GM19395 (cell line): ENCODE measurements at regions not wholly inside any gene's neighbourhood (a gene's known extent, or its start where the extent isn't known, plus 50 kb on each side); places are given as distances from the start of the nearest gene placed in this dataset.
A peak's percentile ranks its signal among the peaks of the same experiment; 100 is the strongest.

ENCODE experiments used
- ATAC-seq: cut with Tn5 transposase; IDR thresholded peaks from one replicate; pipeline ENCODE4 v1.9.1; 2021; ENCODE audit warnings: mild to moderate bottlenecking, moderate library complexity; ENCODE audit not compliant: unreplicated experiment

DNA sequence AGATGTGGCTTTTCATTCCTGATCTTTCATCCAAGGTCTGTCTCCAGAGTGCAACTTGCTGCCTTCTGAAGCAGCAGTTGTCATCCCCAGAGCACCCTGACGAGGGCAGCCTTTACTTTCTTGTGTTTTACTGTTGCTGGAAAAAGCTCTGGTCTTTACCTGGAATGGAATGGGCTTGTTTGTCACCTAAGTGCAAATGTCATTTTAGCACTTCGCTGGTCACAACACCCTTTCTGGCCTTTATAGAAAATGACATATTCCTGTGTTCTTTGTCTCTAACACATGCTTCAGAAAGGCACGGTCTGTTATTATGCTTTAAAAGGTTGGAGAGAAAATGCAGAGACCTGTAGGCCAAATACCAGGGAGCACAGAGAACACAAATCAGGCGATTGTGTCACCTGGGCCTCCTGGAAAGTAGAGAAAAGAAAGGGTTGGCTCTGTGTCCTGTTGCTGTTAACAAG lies 332.7 kb upstream of the IGFBP7 start:
- ATAC-seq = no peak

DNA sequence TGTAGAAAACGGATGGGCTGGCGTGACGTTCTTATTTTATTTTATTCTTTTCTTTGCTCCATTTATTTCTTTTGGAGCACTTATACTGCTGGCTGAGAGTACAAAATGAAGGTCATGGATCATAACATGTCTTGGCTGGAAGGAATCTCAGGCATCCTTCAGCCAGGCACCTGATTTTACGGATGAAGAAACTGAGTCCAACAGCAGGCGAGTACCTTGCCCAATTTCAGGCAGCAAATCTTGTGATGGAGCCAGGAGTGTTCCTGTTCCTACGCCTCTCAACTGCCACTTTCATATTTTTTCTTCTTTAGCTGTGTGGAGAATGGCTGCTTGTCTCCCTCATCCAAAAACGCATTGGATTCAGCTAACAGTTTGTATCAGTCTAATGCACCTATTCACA lies 332.1 kb upstream of the IGFBP7 start:
- no peak for ATAC-seq

DNA sequence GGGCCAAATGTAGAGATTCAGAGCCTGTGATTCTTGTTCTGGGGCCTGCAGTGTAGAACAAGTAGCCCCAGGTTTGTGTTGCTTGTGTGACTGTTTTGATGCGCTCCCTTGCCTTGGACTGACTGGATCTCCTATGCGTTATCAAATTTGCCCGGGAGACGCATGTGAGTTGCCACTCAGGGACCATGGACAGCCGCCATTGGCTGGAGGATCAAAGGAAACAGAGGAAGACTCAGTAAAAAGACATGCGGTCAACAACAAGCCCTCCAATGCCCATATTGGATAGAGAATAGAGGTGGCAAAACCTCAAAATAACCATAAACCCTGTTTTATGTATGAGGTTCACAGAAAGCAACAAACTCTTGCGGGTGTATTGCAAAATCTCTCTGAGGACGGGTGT lies 327.5 kb upstream of the IGFBP7 start:
- ATAC-seq = no peak

DNA sequence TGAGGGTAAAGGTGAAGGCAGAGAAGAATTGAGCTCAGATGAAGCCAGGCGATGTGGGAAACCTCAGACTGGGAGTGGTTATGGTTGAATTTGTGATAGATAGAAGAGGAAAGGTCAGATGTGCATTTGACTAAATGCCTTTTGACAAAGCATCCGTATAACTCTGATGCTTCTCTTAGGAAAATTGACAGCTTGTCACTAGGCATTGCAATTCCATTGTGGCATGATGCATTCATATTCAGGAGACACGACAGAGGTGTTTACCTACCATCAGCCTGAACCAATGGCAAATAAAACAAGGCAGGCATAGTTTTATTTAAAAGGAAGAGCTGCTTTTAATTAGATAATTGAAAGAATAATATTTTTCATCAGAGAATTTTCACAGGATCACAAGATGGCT lies 325.1 kb upstream of the IGFBP7 start:
- ATAC-seq = no peak

DNA sequence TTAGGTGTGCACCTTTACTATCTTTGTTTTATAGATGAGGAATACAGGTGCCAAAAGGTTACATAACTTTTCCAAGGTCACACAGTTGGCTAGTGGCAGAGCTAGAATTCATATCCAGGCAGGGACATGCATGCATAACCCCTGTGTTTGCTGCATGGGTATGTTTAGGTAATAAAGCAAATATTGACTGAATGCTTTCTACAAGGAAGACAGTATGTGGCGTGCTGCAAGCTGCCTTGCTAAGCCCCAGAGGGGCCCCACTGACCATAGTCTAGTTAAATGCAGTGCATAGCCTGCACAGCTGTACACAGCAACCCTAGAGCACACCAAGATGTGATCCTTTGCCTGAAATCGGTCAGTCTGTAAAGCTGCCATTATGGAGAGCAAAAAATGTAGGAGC lies 320.5 kb upstream of the IGFBP7 start:
- ATAC-seq = no peak

DNA sequence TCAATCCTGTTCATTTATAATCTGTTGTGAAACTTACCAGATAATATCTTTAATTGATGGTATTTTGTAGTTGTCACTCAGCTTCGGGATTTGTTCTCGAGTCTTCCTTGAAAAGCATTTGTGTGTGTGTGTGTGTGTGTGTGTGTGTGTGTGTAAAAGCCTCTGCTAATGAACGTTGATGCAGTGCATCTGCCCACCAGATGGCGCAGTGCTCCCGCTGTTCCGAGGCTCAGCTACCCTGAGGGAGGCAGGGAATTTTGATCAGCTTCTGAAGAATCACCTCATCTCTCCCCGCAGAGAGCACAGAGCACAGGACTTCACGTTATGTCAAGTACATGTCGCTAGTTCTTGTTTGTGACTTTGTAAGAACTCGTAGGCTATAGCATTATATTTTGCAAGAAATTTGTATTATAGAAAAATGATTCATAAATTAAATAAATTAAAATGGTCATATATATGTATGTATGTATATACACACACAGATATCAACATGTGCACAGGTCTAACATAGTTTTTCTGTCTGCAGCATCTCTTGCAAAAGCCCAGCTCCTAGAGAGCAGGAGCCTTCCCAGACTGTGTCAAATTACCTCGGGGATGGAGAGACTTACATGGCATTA lies 316.7 kb upstream of the IGFBP7 start:
- ATAC-seq = peak; percentile 90

DNA sequence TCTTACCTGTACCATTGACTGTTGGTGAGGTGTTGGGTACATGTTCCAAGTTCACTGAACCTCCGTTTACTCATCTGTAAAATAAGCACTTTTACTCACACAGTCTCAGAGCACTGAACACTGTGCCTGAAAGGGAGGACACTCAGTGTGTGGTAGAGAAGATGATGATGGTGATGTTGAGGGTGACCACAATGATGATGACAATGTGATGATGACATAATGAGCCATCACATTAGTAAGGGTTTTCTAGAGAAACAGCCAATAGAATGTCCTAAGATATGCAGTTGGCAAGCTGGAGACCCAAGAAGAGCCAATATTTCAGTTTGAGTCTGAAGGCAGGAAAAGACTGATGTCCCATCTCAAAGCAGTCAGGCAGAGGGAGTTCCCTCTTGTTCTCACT lies 315.4 kb upstream of the IGFBP7 start:
- no peak for ATAC-seq

DNA sequence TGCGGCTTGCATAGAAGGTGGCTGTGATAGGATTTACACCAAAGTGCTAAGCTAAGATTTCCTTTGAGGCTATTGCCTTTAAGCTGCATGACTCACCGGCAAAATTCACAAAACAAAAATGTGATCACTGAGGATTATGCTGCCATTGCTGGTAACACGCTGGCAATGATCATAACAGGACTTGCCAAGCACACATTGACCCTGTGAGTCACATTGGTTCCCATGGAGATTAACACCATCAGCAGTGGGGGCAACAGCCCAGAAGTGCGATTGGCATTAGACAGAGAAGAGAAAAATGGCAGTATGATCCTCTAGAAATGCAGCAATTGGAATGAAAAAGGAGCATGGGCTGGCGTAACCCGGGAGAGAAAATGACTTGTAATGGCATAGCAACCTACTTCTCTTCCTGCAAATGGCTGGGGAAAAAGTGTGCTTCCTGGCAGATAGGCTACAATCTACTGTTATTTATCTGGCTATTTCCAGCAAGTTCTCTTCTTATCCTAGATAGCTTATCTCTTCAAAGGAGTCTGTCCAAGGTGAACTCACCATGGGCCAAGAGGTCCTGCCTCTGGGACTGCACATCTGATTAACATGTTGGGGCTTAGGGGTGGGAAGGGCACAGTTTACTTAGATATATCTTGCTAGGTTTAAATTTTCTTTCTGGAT lies 314.2 kb upstream of the IGFBP7 start:
- no peak for ATAC-seq

DNA sequence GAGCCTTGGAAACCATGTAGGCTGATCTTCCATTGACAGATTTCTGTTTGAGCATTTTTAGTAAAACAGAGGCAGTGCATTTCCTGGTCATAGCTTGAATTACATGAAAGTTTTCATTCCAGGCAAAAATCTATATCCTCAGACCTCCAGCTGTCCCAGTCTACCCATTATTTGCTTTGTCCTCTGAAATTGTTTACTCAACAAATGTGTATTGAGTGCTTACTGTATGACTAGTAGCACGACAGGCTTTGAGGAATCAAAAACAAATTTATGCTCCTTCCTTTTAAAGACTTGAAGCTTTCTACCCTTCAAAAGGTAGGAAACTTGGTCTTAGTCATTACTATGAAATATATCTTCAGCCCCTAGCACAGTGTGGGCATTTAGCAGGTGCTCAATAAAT lies 307.9 kb upstream of the IGFBP7 start:
- no peak for ATAC-seq

DNA sequence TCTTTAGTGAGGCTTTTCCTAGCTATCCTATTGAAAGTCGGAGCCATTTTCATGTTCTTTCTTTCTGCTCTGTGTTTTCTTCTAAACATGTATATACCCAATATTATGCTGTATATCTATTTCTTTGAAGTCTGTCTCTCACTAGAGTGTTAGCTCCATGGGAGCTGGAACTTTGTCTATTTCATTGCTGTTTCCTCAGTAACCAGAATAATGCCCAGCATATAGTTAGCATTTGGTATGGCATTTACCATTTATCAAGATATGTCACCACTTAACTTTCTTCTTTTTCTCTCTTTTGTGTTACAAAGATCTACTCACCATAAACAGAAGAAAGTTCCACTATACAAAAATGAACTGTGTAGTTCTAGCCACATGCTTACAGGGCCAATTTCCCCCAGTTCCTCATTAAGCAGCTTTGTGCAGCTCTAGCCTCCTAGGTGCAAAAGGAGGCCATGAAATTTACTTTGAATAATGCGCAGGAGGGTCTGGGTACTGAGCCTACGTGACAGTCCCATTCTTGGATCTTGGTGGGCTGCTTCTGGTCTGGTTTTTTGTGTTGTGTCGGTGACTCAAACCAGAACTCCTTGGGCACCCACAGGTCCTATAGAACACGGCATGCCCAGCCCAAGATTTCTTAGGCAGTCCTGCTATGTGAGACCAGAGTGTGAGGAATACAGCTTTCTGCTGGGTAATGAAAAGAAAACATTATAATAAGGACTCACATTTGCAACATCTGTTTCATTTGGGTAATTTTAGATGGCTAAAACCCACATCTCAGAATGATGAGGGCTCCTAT lies 302.3 kb upstream of the IGFBP7 start:
- no peak for ATAC-seq

DNA sequence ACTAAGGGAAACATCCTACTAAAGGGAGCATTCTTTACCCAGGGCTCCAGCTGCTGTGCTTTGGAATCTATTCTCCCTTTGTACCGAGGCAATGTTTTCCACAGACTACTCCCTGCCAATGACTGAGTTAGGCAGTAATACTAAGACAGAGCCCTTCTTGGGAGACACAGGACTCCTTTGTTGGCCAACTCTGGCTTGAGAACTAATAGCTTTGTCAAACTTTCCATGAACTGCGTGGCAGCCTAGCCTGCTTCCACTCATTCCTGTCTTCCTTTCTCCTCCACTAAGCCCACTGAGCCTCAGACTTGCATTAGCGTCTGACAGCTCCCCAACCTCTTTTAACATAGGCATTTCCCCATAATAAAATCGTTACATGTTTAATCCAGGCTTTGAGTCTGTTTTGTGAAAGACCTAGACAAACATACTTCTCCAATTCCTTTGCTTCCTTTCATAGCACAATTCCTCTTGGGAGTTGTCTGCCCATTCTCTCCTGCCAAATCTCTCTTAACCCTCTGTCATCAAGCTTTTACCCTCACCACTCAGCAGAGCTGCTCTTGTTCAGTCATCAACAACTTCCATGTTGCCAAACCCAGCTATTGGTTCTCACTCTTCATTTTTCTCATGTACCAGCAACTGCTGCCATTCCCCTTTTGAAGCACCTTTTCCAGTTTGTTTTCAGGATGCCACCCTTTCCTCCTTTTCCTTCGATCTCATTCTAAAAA lies 300.3 kb upstream of the IGFBP7 start:
- no peak for ATAC-seq

DNA sequence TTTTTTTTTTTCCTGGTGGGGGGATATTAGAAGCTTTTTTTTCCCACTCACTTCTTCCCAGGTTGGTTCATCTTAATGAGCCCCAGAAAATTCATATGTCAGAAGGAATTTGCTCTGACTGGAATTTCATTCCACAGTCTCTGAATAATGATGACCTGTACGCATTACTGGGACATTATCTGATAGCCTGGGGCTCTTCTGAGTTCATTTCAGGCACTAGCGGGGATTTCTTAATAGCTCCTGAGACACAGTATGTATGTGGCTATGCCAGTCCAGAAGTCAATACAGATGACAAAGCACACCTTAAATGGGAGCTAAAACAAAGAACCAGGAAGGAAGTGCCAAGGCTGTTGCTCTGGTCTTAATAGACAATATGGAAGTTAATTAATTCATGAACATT lies 295.2 kb upstream of the IGFBP7 start:
- ATAC-seq = no peak

DNA sequence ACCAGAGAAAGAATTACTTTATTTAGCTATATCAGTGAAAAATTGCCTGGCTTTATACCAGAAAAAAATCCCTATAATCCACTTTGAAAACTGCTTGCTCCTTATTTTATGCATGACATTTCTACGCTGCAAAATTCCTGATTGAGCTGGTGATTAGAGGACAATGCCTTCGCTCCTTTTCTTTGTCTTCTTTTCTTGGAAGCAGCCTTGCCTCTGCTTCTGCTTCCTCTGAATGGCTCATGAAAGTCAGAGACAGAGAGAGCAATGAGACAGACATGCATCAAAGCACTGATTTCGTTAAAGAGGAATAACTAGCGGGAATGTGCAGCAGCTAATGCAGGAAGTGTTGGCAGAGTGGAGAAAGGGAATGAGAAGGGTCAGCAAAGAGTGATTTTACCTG lies 294.3 kb upstream of the IGFBP7 start:
- no peak for ATAC-seq

DNA sequence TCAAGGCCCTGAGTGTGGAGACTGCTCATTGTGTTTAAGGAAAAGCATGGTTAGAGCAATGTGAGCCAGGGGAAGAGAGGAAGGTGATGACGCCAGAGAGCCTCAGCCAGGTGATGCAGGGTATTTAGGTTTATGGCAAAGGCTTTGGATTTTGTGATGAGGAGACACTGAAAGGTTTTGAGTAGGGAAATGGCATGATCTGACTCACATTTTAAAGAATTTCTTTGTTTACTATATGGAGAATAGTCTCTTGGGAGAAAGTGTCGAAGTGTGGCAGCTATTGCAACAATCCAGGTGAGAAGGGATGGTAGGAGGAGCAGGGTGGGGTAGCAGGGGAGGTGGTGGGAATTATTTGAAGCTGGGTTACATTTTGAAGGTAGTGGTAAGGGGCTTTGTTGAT lies 293.4 kb upstream of the IGFBP7 start:
- ATAC-seq = no peak

DNA sequence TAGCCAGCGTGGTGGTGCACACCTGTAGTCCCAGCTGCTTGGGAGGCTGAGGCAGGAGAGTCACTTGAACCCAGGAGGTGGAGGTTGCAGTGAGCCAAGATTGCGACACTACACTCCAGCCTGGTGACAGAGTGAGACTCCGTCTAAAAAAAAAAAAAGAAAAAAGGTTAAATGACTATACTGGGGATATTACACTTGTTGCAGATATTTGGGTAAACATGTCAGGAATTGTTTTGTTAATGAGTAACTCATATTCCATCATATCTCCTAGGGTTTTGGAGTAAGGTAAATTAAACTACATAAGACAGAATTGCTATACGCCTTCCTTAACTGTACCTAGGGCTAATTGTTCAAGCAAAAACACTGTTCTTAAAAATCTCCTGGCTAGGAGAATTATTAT lies 291.4 kb upstream of the IGFBP7 start:
- no peak for ATAC-seq

DNA sequence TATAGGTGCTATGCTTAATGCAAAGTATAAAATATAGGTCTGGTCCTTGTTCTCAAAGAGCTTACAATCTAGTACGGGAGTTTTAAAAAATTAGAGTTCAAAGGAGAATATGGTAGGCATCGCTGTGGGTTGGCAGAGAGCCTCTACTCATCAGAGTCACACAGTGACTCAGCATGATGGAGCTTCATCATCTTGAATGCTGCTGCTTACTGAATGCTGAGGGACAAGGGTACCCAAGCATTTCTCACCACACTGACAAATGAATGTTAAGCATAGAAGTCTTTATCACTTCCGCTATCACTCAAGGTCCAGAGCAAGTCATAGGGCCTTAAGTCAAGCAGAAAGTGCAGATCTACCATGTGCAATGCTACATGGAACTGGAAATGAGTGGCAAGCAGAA lies 268.6 kb upstream of the IGFBP7 start:
- no peak for ATAC-seq

DNA sequence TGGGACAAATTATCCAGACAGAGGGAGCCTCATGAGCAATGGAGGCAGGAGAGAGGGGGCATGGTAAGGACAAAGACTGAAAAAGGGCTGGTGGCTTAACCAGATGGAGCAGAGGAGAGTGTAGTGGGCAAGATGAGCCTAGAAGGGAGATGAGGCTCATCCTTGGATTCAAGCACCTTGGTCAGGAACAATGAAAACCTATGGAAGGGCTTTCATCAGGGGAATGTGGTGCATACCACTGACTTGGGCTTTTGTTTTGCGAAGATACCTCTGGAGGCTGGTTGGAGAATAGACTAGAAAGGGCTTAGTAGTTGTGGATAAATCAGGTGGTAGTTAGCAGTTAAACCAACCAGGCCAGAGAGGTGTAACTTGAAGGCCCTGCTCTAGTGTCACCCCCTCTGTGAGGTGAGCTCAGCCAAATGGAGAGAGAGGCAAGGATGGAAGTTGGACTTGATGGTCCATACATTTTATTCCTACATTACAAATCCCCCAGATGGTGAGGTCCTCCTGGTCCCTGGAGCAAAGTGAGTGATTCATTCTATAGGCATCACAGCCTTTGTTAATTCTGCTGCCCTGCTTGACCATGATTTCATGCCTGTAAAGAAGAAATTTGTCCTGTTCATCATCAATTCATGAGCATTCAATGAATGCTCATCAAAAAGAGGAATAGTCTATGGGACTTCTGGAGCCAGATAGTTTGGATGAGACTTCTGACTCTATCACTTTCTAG lies 264.8 kb upstream of the IGFBP7 start:
- ATAC-seq = no peak

DNA sequence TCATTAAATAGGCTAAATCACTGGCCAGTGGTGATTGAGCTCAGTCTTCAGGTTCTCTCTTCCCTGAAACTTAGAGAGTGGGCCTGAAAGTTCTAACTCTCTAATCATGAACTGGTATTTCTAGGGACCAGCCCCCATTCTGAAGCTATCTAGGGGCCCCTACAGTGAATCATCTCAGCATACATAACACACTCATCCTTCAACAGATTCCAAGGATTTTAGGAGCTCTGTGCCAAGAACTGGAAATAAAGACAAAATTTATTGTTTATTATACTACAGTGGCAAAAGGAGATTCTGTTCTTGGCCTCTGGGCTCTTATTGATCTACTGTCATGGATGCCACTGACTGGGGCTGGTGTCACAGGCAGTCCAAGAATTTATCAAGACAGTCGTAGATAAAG lies 263.8 kb upstream of the IGFBP7 start:
- ATAC-seq = no peak

DNA sequence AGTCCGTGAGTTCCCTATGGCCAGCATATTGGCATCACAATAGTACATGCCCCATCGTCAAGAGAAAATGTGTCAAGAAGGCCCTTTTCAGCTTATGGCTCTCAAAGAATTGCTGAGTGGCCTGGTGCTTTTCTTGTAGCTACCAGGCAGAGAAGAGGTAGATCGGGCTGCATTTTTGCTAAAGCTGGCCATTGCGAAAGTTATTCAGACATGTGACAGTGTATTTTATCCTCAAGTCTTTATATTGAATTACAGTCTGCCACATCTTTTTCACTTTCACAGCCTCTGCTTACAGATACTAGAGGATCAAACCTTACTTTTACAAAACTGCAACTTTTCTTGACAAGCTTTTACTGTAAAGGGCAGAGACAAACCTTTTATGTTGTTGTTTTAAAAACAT lies 261.5 kb upstream of the IGFBP7 start:
- ATAC-seq = no peak

DNA sequence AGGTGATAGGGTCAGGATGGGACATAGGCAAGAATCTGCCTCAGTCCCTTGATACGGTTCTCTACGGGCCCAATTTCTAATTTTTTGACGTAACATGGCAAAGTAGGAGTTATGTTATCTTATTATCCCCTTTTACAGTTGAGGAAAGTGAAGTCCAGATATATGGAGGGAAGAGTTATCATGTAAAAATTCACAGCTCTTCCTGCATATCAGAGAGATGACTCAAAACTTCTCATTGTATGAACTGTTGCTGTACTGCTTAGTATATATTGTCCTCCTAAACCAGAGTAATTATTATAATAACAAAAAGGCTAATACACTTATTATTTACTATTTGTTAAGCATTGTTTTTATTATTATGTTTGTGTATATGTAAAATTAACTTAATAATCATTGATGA lies 260.5 kb upstream of the IGFBP7 start:
- ATAC-seq = no peak

DNA sequence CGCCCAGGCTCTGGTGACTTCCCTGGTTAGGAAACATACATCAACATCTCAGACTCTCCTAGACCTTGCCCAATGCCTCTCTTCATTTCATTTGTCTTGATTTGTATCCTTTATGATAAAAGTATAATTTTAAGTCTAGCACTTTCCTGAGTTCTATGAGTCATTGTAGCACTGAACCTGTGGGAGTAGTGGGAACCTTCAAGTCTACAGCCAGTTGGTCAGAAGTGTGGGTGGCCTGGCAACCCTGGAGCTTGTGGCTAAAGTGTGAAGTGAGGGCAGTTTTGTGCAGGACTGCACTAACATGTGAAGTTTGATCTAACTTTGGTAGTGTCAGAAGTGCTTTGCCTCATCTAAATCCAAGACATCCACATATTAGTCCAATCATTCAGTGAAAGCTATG lies 259.3 kb upstream of the IGFBP7 start:
- ATAC-seq = no peak
